Ascending aorta (tissue), 2 donors: ENCODE measurements at regions not wholly inside any gene's neighbourhood (a gene's known extent, or its start where the extent isn't known, plus 50 kb on each side); places are given as distances from the start of the nearest gene placed in this dataset.

Source experiments
- DNase-seq, 2 donors: peaks; one replicate each; pipeline ENCODE4 v3.0.0-alpha.2; 2019; ENCODE audit warnings: low spot score in 2 of 2
- H3K27ac ChIP-seq, 2 donors: fragments of 200-600 bp; sonication (generic); one replicate each; pipeline ENCODE4 v1.5.1; 2016 to 2017; ENCODE audit warnings: mild to moderate bottlenecking in 1 of 2
- H3K27me3 ChIP-seq: fragments of 200-600 bp; sonication (generic); one replicate; pipeline ENCODE4 v1.5.1; 2017
- H3K36me3 ChIP-seq, 2 donors: fragments of 200-600 bp; sonication (generic); one replicate each; pipeline ENCODE4 v1.5.1; 2016
- H3K4me1 ChIP-seq, 2 donors: fragments of 200-600 bp; sonication (generic); one replicate each; pipeline ENCODE4 v1.5.1; 2016 to 2017; ENCODE audit warnings: mild to moderate bottlenecking in 1 of 2
- H3K4me3 ChIP-seq, 2 donors: fragments of 200-600 bp; sonication (generic); one replicate each; pipeline ENCODE4 v1.5.1; 2016 to 2017; ENCODE audit warnings: mild to moderate bottlenecking in 1 of 2
- H3K9me3 ChIP-seq, 2 donors: fragments of 200-600 bp; sonication (generic); one replicate each; pipeline ENCODE4 v1.5.1; 2016
- intact Hi-C: fragments of 100-400 bp; cut with DNase I; formaldehyde crosslinking; loops from one replicate; pipeline ENCODE4 v1.15.1; 2023
- TF ChIP-seq, protein P1 (sequence below), 3 experiments: fragments of 200-600 bp in 2 of 3; fragments of 450-650 bp in 1 of 3; sonication (generic) in 2 of 3; IDR thresholded peaks; one replicate each; pipeline ENCODE4 v1.5.1; 2016 to 2019; ENCODE audit warnings: antibody characterized with exemption in 3 of 3, mild to moderate bottlenecking in 1 of 3, moderate library complexity in 1 of 3

DNA sequence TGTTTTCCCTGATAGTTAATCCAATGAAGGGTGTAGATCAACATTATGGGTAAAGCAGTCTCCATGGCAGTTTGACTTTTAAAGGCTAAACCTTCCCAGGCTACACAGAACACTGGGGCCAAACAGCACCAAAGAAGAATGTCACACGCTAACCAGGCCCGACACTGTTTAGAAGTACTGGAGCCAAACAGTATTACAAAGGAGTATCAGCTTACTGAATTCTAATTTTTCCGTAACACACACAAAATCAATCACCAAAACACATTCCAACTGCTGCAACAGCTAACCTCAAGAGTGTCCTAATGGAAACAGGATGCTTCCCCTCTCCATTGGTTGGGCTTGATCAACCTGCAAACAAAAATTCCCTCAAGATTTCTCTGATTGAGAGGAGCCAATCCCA lies 783.5 kb downstream of the PCDH18 start:
- Histone ChIP-seq H3K27me3 (no peaks in the 10 kb centered on the region), H3K4me3 (no peak overlapping the region), H3K9me3 (no peaks in the 10 kb centered on the region), H3K4me1 (no peaks in the 10 kb centered on the region), H3K27ac (no peak overlapping the region), H3K36me3 (no peaks in the 10 kb centered on the region)
- TF ChIP-seq, protein P1, sequence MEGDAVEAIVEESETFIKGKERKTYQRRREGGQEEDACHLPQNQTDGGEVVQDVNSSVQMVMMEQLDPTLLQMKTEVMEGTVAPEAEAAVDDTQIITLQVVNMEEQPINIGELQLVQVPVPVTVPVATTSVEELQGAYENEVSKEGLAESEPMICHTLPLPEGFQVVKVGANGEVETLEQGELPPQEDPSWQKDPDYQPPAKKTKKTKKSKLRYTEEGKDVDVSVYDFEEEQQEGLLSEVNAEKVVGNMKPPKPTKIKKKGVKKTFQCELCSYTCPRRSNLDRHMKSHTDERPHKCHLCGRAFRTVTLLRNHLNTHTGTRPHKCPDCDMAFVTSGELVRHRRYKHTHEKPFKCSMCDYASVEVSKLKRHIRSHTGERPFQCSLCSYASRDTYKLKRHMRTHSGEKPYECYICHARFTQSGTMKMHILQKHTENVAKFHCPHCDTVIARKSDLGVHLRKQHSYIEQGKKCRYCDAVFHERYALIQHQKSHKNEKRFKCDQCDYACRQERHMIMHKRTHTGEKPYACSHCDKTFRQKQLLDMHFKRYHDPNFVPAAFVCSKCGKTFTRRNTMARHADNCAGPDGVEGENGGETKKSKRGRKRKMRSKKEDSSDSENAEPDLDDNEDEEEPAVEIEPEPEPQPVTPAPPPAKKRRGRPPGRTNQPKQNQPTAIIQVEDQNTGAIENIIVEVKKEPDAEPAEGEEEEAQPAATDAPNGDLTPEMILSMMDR (IDR thresholded peaks at IDR 0.05) = no peak
- intact Hi-C loops = no loop called here
- no peak for DNase-seq

DNA sequence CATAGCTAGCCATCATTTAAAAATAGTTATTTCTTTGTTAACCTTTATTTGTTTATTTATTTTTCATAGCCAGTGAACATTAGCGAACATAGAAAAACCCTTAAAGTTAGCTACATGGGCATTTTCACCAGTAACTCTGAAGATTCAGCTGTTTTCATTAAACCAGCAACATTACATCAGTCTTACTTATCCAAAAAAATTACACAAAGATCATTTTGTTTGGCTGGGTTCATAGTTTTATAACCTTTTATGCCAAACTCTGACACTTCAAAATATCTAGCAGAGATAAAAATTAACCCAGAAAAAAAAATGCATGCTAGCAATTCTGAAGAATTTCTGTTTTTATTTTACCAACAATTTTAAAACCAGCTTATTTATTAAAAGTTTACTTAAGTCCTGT lies 784.1 kb downstream of the PCDH18 start:
- Histone ChIP-seq H3K27me3 (no peaks in the 10 kb centered on the region), H3K4me3 (no peak overlapping the region), H3K4me1 (no peaks in the 10 kb centered on the region), H3K9me3 (no peaks in the 10 kb centered on the region), H3K27ac (no peak overlapping the region), H3K36me3 (no peaks in the 10 kb centered on the region)
- no peak for DNase-seq
- intact Hi-C loops = no loop called here
- TF ChIP-seq, protein P1 (IDR thresholded peaks at IDR 0.05) = no peak

GRCh38 chr4:136743238-136743637 lies 789.1 kb downstream of the PCDH18 start:
- Histone ChIP-seq H3K4me3 (no peak overlapping the region), H3K36me3 (no peaks in the 10 kb centered on the region), H3K4me1 (no peaks in the 10 kb centered on the region), H3K9me3 (no peaks in the 10 kb centered on the region), H3K27me3 (no peaks in the 10 kb centered on the region), H3K27ac (no peak overlapping the region)
- TF ChIP-seq, protein P1 (IDR thresholded peaks at IDR 0.05) = no peak
- no peak for DNase-seq
- intact Hi-C loops = no loop called here

DNA sequence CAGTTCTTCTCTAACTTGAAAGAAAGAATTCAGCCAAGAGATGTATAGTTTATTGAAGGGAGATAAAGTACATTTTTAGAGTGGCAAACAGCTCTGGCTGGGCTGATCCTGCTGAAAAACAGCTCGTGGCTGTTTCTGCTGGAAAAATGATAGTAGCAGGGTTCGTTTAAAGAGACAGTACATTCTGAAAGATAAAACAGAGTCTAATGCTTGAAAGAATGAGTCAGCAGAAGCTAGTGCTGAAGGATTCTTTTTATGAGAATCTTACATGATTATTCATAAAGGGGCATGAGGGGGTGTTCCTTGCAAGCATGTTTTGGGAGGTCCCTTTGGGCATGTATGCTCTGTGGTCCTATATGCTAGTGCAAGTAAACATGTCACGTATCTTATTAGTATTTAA lies 790.0 kb downstream of the PCDH18 start:
- TF ChIP-seq, protein P1 (IDR thresholded peaks at IDR 0.05) = no peak
- DNase-seq = no peak

DNA sequence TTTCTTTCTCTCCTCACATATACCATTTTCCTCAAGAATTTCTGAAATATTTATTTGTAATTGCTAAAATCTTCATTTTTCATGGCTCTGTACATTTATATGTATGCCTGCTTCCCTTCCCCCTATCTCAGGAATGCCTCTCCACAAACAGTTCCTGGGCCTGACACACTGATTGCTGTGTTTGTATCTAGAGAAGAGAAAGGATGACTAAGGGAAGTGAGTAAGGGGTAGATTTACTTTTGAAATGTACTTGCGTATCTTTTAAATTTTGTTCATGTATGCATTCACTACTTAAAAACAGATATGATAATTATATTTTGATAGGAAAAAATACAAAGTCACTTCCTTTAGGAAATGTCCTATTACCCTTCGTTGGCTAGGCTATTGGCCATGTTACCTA lies 790.8 kb downstream of the PCDH18 start:
- no peak overlapping the region for H3K27ac ChIP-seq
- no peaks in the 10 kb centered on the region for H3K27me3 ChIP-seq
- no peaks in the 10 kb centered on the region for H3K4me1 ChIP-seq
- TF ChIP-seq, protein P1 (IDR thresholded peaks at IDR 0.05) = no peak
- no peaks in the 10 kb centered on the region for H3K9me3 ChIP-seq
- intact Hi-C loops = no loop called here
- no peaks in the 10 kb centered on the region for H3K36me3 ChIP-seq
- no peak for DNase-seq
- no peak overlapping the region for H3K4me3 ChIP-seq

More for the DNA sequence above, 790.0 kb downstream of the PCDH18 start:
- intact Hi-C loops = no loop called here
- H3K9me3 ChIP-seq = no peaks in the 10 kb centered on the region
- H3K4me3 ChIP-seq = no peak overlapping the region
- H3K27ac ChIP-seq = no peak overlapping the region
- H3K4me1 ChIP-seq = no peaks in the 10 kb centered on the region
- H3K36me3 ChIP-seq = no peaks in the 10 kb centered on the region
- H3K27me3 ChIP-seq = no peaks in the 10 kb centered on the region

DNA sequence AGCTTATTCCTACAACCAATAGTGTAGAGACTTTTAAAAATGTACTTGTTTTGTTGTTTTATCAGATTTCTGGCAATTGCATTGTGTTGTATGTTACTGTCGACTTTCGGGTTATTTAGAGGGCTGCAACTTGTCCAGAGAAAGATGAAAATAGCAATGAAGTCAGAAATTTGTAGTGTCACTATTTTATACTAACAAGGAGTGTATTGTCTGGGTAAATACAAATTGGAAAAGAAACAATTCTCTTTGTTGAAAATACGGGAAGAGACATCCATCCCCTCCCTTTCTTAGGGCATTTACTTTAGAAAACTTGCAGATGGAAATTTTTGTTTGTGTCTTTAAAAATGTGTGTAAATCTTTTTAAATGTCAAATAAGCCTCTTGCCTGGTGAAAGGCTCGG lies 792.0 kb downstream of the PCDH18 start:
- intact Hi-C loops = no loop called here
- no peaks in the 10 kb centered on the region for H3K4me1 ChIP-seq

More for the DNA sequence above, 792.0 kb downstream of the PCDH18 start:
- DNase-seq = no peak
- Histone ChIP-seq H3K4me3 (no peak overlapping the region), H3K9me3 (no peaks in the 10 kb centered on the region), H3K27ac (no peak overlapping the region), H3K36me3 (no peaks in the 10 kb centered on the region), H3K27me3 (no peaks in the 10 kb centered on the region)
- TF ChIP-seq, protein P1 (IDR thresholded peaks at IDR 0.05) = no peak
